ENCODE measurements at regions not wholly inside any gene's neighbourhood (a gene's known extent, or its start where the extent isn't known, plus 50 kb on each side); places are given as distances from the start of the nearest gene placed in this dataset.

- 0% methylated on average over 2 of the region's 2 CpGs for WGBS (ENCODE audit: insufficient coverage, low coverage, missing lambda C conversion rate)
- Histone ChIP-seq H4K20me1 (replicated peaks; ENCODE audit: control insufficient read depth, insufficient read depth, low read length) (no peaks in the 10 kb centered on the region), H3K9me1 (ENCODE audit: control insufficient read depth, insufficient read depth, low read length) (no peaks in the 10 kb centered on the region), H3K4me2 (ENCODE audit: insufficient read depth, low read length) (no peak overlapping the region), H3K9ac (ENCODE audit: insufficient read depth in 1 of 2, low read depth in 2 of 2, low read length in 2 of 2) (no peak overlapping the region), H3K9me3 (replicated peaks; ENCODE audit: control insufficient read depth, insufficient read depth, low read depth, low read length) (no peaks in the 10 kb centered on the region), H2AFZ (ENCODE audit: low read depth, low read length) (no peak overlapping the region), H3K79me2 (ENCODE audit: control insufficient read depth, insufficient read depth, low read length) (no peaks in the 10 kb centered on the region), H3K27ac (ENCODE audit: extremely low read depth, low read depth, low read length) (no peak overlapping the region), H3K27me3 (ENCODE audit: control insufficient read depth in 2 of 2, insufficient read depth in 2 of 2, low read length in 2 of 2) (no peaks in the 10 kb centered on the region), H3K4me1 (replicated peaks in 1 of 2; ENCODE audit: control insufficient read depth in 2 of 2, insufficient read depth in 2 of 2, low read length in 2 of 2) (no peaks in the 10 kb centered on the region), H3K36me3 (ENCODE audit: control insufficient read depth, insufficient read depth, low read length) (no peaks in the 10 kb centered on the region), H3K4me3 (no peak overlapping the region)
- DNase-seq (ENCODE audit: extremely low read depth in 1 of 4, low spot score in 3 of 4) (no peak), FAIRE-seq (no peak), ATAC-seq (no peak)
- POLR2A ChIA-PET = no interaction called here
- TF ChIP-seq ATF1 (CRISPR knock-in tag; IDR thresholded peaks at IDR 0.05) = no peak
- TF ChIP-seq ATF1 (tag; IDR thresholded peaks at IDR 0.05) = no peak
- TF ChIP-seq ZNF239 (CRISPR knock-in tag; IDR thresholded peaks at IDR 0.05) = no peak
- TF ChIP-seq MTA1 (IDR thresholded peaks at IDR 0.05; ENCODE audit: borderline replicate concordance) = no peak
- no peak for TF ChIP-seq RAD21 (CRISPR knock-in tag; conservative IDR thresholded peaks at IDR 0.05 in 1 of 2, IDR thresholded peaks at IDR 0.05 in 1 of 2)
- TF ChIP-seq BRD4 (IDR thresholded peaks at IDR 0.05) = no peak
- TF ChIP-seq CBX2 (IDR thresholded peaks at IDR 0.05; ENCODE audit: insufficient read depth, low read length, poor library complexity, severe bottlenecking) = no peak
- no peak for TF ChIP-seq ZNF282 (CRISPR knock-in tag; IDR thresholded peaks at IDR 0.05)
- TF ChIP-seq ZBED1 (IDR thresholded peaks at IDR 0.05) = no peak
- no peak for TF ChIP-seq NFIC (IDR thresholded peaks at IDR 0.05)
- no peak for TF ChIP-seq CREB3 (tag; conservative IDR thresholded peaks at IDR 0.05; ENCODE audit: low read depth)
- no peak for TF ChIP-seq RB1 (IDR thresholded peaks at IDR 0.05; ENCODE audit: low read depth)
- TF ChIP-seq HMBOX1 (IDR thresholded peaks at IDR 0.05) = no peak
- no peak for TF ChIP-seq ZC3H4 (CRISPR knock-in tag; IDR thresholded peaks at IDR 0.05; ENCODE audit: borderline replicate concordance)
- BruUV-seq (replicated peaks) = no TSS peak
- CTCF ChIA-PET (ENCODE audit: low intra/inter-chr PET ratio) = no interaction called here
- intact Hi-C loops (cut with micrococcal nuclease) = no loop called here
- in situ Hi-C loops (cut with MboI) = no loop called here
Measured at GRCh38 chr16:22753451-22753850, 60.5 kb upstream of the HS3ST2 start.

All from K562 (cell line).